Fibroblast of lung (primary cell): ENCODE measurements at regions not wholly inside any gene's neighbourhood (a gene's known extent, or its start where the extent isn't known, plus 50 kb on each side); places are given as distances from the start of the nearest gene placed in this dataset.
A peak's percentile ranks its signal among the peaks of the same experiment; 100 is the strongest.

Experiments used
- DNase-seq, 2 donors: peaks; one replicate each; pipeline versions ENCODE4 v3.0.0 to v3.0.0-alpha.2; 2010; ENCODE audit warnings: low read depth in 2 of 2
- H2AFZ ChIP-seq: 2 replicates; pipeline ENCODE4 v1.5.1; 2012; ENCODE audit warnings: low read length, control low read depth, inconsistent platforms
- H3K27ac ChIP-seq: 2 replicates; pipeline ENCODE4 v1.5.1; 2011; ENCODE audit warnings: low read length, control low read depth; ENCODE audit not compliant: insufficient read depth
- H3K27me3 ChIP-seq: 2 replicates; pipeline ENCODE4 v1.5.1; 2011; ENCODE audit warnings: mild to moderate bottlenecking, low read length; ENCODE audit not compliant: control insufficient read depth, insufficient read depth
- H3K36me3 ChIP-seq: 2 replicates; pipeline ENCODE4 v1.5.1; 2011; ENCODE audit warnings: low read length; ENCODE audit not compliant: control insufficient read depth, insufficient read depth
- H3K4me1 ChIP-seq: 2 replicates; pipeline ENCODE4 v1.5.1; 2011; ENCODE audit warnings: low read length; ENCODE audit not compliant: control insufficient read depth, insufficient read depth; ENCODE audit errors: extremely low read depth
- H3K4me2 ChIP-seq: 2 replicates; pipeline ENCODE4 v1.5.1; 2011; ENCODE audit warnings: low read length, control low read depth; ENCODE audit not compliant: insufficient read depth; ENCODE audit errors: extremely low read depth
- H3K4me3 ChIP-seq, 4 experiments: fragments of 200-600 bp in 1 of 4; sonication (generic) in 1 of 4; replicated peaks in 1 of 4; 2 replicates each; pipeline ENCODE4 v1.5.1; 2011 to 2016; ENCODE audit warnings: low read length in 4 of 4, low read depth in 3 of 4, mild to moderate bottlenecking in 3 of 4, control low read depth in 2 of 4, inconsistent platforms in 1 of 4, mixed read lengths in 1 of 4; ENCODE audit not compliant: insufficient read depth in 1 of 4; ENCODE audit errors: control extremely low read depth in 1 of 4
- H3K79me2 ChIP-seq: 2 replicates; pipeline ENCODE4 v1.5.1; 2012; ENCODE audit warnings: mild to moderate bottlenecking, low read length, inconsistent platforms; ENCODE audit not compliant: control insufficient read depth, insufficient read depth
- H3K9ac ChIP-seq: 2 replicates; pipeline ENCODE4 v1.5.1; 2011; ENCODE audit warnings: mild to moderate bottlenecking, low read length, control low read depth; ENCODE audit not compliant: insufficient read depth
- H3K9me3 ChIP-seq: 2 replicates; pipeline ENCODE4 v1.5.1; 2012; ENCODE audit warnings: low read depth, low read length; ENCODE audit not compliant: control insufficient read depth, insufficient read depth
- H4K20me1 ChIP-seq: 2 replicates; pipeline ENCODE4 v1.5.1; 2011; ENCODE audit warnings: low read length; ENCODE audit not compliant: control insufficient read depth, insufficient read depth; ENCODE audit errors: extremely low read depth
- EZH2 ChIP-seq: IDR thresholded peaks from 2 replicates; pipeline ENCODE4 v1.5.1; 2012; ENCODE audit warnings: low read length, control low read depth, mild to moderate bottlenecking; ENCODE audit errors: missing control alignments
- TF ChIP-seq, protein P1 (sequence below), 2 donors: IDR thresholded peaks in 1 of 2; conservative IDR thresholded peaks in 1 of 2; 1 replicate in 1 of 2; 2 replicates in 1 of 2; pipeline ENCODE4 v1.5.1; 2011 to 2012; ENCODE audit warnings: low read length in 2 of 2, control low read depth in 1 of 2, inconsistent platforms in 1 of 2, low read depth in 1 of 2, mild to moderate bottlenecking in 1 of 2

DNA sequence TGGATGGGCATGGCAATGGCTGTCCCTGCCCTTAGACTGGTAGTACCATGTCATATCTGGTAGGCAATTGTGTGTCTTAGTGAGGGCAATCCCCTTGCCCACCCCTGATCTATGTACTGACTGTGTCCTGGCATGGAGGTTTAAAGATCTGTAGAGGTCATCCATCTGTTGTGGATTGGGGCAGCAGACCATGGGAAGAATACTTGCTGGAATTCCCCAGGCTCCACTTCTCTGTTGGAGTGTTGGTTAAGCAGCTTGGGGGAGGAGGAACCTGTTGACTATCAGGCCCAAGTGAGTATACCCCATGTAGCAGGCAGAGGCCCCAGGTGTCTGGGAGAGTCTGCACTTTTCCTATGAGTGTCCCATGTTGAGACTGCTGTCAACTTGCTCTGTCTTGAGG, 246.7 kb upstream of the DIPK2B start:
- Histone ChIP-seq H3K27me3 (no peaks in the 10 kb centered on the region), H3K4me3 (no peak overlapping the region), H3K36me3 (no peaks in the 10 kb centered on the region), H3K9me3 (no peaks in the 10 kb centered on the region), H3K79me2 (no peaks in the 10 kb centered on the region), H3K4me2 (no peak overlapping the region), H3K27ac (no peak overlapping the region), H4K20me1 (no peaks in the 10 kb centered on the region), H3K4me1 (no peaks in the 10 kb centered on the region), H3K9ac (no peak overlapping the region), H2AFZ (no peak overlapping the region)
- no peak for DNase-seq
- no peak for TF ChIP-seq EZH2
- TF ChIP-seq, protein P1, sequence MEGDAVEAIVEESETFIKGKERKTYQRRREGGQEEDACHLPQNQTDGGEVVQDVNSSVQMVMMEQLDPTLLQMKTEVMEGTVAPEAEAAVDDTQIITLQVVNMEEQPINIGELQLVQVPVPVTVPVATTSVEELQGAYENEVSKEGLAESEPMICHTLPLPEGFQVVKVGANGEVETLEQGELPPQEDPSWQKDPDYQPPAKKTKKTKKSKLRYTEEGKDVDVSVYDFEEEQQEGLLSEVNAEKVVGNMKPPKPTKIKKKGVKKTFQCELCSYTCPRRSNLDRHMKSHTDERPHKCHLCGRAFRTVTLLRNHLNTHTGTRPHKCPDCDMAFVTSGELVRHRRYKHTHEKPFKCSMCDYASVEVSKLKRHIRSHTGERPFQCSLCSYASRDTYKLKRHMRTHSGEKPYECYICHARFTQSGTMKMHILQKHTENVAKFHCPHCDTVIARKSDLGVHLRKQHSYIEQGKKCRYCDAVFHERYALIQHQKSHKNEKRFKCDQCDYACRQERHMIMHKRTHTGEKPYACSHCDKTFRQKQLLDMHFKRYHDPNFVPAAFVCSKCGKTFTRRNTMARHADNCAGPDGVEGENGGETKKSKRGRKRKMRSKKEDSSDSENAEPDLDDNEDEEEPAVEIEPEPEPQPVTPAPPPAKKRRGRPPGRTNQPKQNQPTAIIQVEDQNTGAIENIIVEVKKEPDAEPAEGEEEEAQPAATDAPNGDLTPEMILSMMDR (conservative IDR thresholded peaks at IDR 0.05 in 1 of 2, IDR thresholded peaks at IDR 0.05 in 1 of 2; ENCODE audit: low read depth in 1 of 2, low read length in 2 of 2): no peak

DNA sequence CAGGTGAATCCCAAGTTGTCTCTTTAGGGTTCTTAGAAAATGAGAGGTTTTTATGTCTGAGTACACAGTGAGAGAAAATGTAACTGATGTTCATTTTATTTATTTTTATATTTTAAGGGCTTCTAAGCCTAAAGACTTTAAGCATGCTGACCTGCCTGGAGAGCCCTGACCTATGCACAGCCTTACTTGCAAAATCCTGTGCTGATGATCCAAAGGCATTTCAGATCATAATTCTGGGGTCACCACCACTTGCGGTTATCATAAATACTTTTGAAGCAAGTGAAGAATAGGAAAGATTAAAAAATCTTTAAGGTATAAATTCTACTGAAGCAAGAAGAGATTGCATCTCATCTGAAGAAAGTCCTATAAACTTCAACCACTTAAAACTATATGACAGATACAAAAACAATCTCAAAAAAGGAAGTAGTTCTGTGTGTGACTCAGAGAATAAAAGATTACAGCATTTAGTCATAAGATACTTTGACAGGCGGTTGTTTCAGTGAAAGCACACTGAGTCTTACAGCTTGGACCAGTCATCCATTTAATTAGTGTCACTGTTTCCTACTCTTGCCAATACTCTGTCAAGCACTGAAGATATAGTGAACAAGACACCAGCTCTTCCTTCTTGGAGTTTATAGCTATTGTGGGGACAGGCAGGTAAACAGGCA, 245.2 kb upstream of the DIPK2B start:
- DNase-seq: peak; percentile 70 to 89
- Histone ChIP-seq H3K9ac (no peak overlapping the region), H3K4me2 (no peak overlapping the region), H3K27ac (no peak overlapping the region), H3K4me3 (no peak overlapping the region), H4K20me1 (no peaks in the 10 kb centered on the region), H3K27me3 (no peaks in the 10 kb centered on the region), H3K9me3 (no peaks in the 10 kb centered on the region), H3K36me3 (no peaks in the 10 kb centered on the region), H3K4me1 (no peaks in the 10 kb centered on the region), H3K79me2 (no peaks in the 10 kb centered on the region), H2AFZ (no peak overlapping the region)
- TF ChIP-seq, protein P1 (conservative IDR thresholded peaks at IDR 0.05 in 1 of 2, IDR thresholded peaks at IDR 0.05 in 1 of 2; ENCODE audit: low read depth in 1 of 2, low read length in 2 of 2): no peak
- TF ChIP-seq EZH2: no peak

DNA sequence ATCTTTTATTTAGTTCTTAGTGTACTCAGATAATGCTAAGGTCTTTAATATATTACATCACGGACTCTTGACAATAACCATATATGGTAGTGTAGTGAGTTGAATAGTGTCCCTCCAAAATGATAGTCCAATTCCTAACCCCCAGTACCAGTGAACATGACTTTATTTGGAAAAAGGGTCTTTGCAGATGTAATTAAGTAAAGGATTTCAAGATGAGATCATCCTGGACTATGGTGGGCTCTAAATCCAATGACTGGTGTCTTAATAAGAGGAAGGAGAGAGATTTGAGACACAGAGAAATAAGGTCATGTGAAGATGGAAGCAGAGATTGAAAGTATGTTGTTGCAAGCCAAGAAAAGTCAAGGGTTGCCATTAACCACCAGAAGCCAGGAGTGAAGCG, 236.5 kb upstream of the DIPK2B start:
- no peak for TF ChIP-seq EZH2
- TF ChIP-seq, protein P1 (conservative IDR thresholded peaks at IDR 0.05 in 1 of 2, IDR thresholded peaks at IDR 0.05 in 1 of 2; ENCODE audit: low read depth in 1 of 2, low read length in 2 of 2): no peak
- Histone ChIP-seq H3K27me3 (peaks cover 2% of the 10 kb centered on the region), H3K79me2 (no peaks in the 10 kb centered on the region), H3K4me1 (peaks cover 4% of the 10 kb centered on the region), H3K9me3 (no peaks in the 10 kb centered on the region), H3K4me3 (no peak overlapping the region), H3K9ac (no peak overlapping the region), H2AFZ (no peak overlapping the region), H3K4me2 (no peak overlapping the region), H4K20me1 (no peaks in the 10 kb centered on the region), H3K36me3 (no peaks in the 10 kb centered on the region), H3K27ac (no peak overlapping the region)
- no peak for DNase-seq
